Mesothelial cell of epicardium (in vitro differentiated cells): ENCODE measurements at regions not wholly inside any gene's neighbourhood (a gene's known extent, or its start where the extent isn't known, plus 50 kb on each side); places are given as distances from the start of the nearest gene placed in this dataset.

Experiments used
- DNase-seq, 2 experiments: peaks; one replicate each; pipeline ENCODE4 v3.0.0; 2021; ENCODE audit warnings: low spot score in 2 of 2; ENCODE audit not compliant: unreplicated experiment in 2 of 2
- H3K27ac Mint-ChIP-seq: 2 replicates; pipeline ENCODE4 v1.8.0; 2021; ENCODE audit warnings: mixed read lengths
- H3K27me3 Mint-ChIP-seq: 2 replicates; pipeline ENCODE4 v1.8.0; 2021; ENCODE audit warnings: low read depth, mixed read lengths
- H3K36me3 Mint-ChIP-seq: 2 replicates; pipeline ENCODE4 v1.8.0; 2021; ENCODE audit warnings: mixed read lengths
- H3K4me1 Mint-ChIP-seq: 2 replicates; pipeline ENCODE4 v1.8.0; 2021; ENCODE audit warnings: mixed read lengths
- H3K4me3 Mint-ChIP-seq: 2 replicates; pipeline ENCODE4 v1.8.0; 2021; ENCODE audit warnings: mild to moderate bottlenecking, moderate library complexity, mixed read lengths
- H3K9me3 Mint-ChIP-seq: 2 replicates; pipeline ENCODE4 v1.8.0; 2021; ENCODE audit warnings: mixed read lengths
- TF ChIP-seq, protein P1 (sequence below): fragments of 200-600 bp; sonication (generic); IDR thresholded peaks from one replicate; pipeline ENCODE4 v1.5.0; 2021; ENCODE audit warnings: antibody characterized with exemption; ENCODE audit not compliant: unreplicated experiment

DNA sequence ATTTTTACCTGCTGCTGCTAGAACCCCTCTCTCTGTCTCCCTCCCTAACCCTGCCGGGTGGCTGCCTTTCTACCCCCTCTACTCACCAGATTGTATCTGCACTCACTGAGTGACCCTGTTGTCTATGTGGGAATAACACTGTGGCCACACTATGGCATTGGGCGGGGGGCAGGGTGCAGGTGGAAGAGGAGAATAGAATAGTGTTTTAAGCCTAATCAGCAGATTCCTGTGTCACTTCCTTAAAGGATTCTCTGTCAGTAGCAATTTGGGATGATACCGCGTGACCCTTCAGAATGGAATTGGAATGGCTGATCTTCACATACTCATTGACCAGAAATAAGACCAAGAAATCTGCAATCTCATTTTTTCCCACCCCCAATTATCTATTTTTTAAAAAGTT is 67.1 kb upstream of the ANKRD1 start:
- Mint-ChIP-seq H3K4me1 (no peaks in the 10 kb centered on the region), H3K4me3 (no peak overlapping the region), H3K27me3 (peaks cover 2% of the 10 kb centered on the region), H3K9me3 (no peaks in the 10 kb centered on the region), H3K36me3 (no peaks in the 10 kb centered on the region), H3K27ac (no peak overlapping the region)
- DNase-seq: no peak
- TF ChIP-seq, protein P1, sequence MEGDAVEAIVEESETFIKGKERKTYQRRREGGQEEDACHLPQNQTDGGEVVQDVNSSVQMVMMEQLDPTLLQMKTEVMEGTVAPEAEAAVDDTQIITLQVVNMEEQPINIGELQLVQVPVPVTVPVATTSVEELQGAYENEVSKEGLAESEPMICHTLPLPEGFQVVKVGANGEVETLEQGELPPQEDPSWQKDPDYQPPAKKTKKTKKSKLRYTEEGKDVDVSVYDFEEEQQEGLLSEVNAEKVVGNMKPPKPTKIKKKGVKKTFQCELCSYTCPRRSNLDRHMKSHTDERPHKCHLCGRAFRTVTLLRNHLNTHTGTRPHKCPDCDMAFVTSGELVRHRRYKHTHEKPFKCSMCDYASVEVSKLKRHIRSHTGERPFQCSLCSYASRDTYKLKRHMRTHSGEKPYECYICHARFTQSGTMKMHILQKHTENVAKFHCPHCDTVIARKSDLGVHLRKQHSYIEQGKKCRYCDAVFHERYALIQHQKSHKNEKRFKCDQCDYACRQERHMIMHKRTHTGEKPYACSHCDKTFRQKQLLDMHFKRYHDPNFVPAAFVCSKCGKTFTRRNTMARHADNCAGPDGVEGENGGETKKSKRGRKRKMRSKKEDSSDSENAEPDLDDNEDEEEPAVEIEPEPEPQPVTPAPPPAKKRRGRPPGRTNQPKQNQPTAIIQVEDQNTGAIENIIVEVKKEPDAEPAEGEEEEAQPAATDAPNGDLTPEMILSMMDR: no peak

DNA sequence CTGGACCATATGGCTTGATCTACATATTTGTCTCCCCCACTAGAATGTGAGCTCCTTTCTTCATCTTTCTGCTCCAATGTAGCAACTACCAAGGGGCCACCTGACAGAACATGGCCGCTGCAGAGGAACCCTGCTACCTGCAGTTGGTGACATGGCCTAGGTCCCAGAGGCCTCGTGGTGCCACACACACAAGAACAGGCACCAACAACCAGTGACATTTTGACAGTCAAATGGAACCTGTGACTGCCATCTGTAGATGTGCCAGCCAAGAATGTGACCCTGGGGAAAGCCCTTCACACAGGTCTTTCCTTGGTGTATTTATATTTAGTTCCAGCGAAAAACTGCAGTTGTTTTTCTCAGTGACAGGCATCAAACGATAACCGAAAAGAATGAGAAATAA is 67.9 kb upstream of the ANKRD1 start:
- TF ChIP-seq, protein P1: no peak
- Mint-ChIP-seq H3K36me3 (no peaks in the 10 kb centered on the region), H3K4me1 (no peaks in the 10 kb centered on the region), H3K27ac (no peak overlapping the region), H3K9me3 (no peaks in the 10 kb centered on the region), H3K27me3 (peaks cover 2% of the 10 kb centered on the region), H3K4me3 (no peak overlapping the region)
- no peak for DNase-seq

DNA sequence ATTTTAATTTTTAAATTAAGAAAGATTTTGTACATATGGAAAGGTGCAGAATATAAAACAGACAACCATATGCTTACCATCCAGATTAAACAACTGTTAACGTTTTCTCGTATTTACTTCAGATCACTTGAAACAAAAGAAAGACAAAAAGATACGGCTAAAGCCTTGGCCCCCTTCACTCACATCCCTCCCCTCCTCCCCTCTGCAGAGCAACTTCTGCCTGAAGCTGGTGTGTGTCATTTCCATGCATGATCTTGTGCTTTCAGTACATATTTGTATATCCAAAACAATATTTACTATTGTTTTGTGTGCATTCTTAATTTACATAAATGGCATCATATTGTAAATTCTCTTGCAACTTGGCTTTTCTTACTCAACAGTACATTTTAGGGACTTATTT is 68.5 kb upstream of the ANKRD1 start:
- no peak overlapping the region for H3K27ac Mint-ChIP-seq
- H3K4me1 Mint-ChIP-seq: no peaks in the 10 kb centered on the region
- no peaks in the 10 kb centered on the region for H3K36me3 Mint-ChIP-seq
- TF ChIP-seq, protein P1: no peak
- no peaks in the 10 kb centered on the region for H3K27me3 Mint-ChIP-seq
- no peak for DNase-seq
- no peak overlapping the region for H3K4me3 Mint-ChIP-seq
- no peaks in the 10 kb centered on the region for H3K9me3 Mint-ChIP-seq

DNA sequence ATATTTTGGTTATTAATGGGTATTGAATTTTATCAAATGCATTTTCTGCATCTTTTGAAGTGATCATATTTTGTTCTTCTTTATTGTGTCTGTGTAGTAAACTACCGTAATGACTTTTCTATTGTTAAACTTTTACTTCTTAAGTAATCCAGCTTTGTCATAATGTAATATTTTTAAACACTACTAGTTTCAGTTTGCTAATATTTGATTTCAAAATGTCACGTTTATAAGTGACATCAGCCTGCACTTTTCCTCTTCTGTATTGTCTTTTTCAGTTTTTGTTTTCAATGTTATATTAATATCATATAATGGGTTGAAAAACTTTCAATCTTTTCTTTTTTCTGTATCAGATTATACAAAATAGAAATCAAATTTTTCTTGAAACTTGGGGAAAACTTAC is 71.6 kb upstream of the ANKRD1 start:
- Mint-ChIP-seq H3K4me3 (no peak overlapping the region), H3K4me1 (no peaks in the 10 kb centered on the region), H3K36me3 (no peaks in the 10 kb centered on the region), H3K9me3 (no peaks in the 10 kb centered on the region), H3K27ac (no peak overlapping the region), H3K27me3 (no peaks in the 10 kb centered on the region)
- no peak for DNase-seq
- TF ChIP-seq, protein P1: no peak

DNA sequence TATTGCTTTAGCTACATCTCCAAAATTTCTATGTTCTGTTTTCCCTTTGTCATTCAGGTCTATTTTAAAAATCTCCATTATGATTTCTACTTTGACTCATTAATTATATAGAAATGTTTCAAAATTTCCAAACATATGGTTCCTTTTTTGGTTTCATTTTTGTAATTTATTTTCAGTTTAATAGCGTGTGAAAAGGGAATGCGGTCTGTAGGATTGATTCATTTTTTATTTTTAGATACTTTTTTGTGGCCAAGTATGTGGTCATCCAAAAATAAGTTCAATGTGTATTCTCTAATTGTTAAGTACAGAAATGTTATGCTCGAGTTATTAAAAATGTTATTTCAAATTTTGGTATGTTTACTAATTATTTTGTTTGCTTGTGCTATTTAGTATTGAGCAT is 72.5 kb upstream of the ANKRD1 start:
- H3K4me1 Mint-ChIP-seq: no peaks in the 10 kb centered on the region
- TF ChIP-seq, protein P1: no peak
- H3K4me3 Mint-ChIP-seq: no peak overlapping the region
- no peaks in the 10 kb centered on the region for H3K9me3 Mint-ChIP-seq
- H3K27me3 Mint-ChIP-seq: no peaks in the 10 kb centered on the region
- no peaks in the 10 kb centered on the region for H3K36me3 Mint-ChIP-seq
- no peak overlapping the region for H3K27ac Mint-ChIP-seq
- DNase-seq: no peak

DNA sequence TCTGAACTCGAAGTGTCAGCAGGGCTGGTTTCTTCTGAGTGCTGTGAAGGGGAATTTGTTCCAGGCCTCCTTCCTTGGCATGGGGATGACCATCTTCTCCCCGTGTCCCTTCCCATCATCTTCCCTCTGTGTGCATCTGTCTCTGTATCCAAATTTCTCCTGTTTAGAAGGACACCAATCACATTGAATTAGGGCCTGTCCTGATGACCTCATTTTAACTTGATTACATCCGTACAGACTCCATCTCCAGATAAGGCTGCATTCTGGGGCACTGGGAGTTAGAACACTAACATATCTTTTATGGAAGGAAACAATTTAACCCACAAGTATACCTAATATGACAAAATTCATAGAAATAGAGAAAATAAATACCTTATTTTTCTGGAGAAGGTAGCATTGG is 76.8 kb upstream of the ANKRD1 start:
- TF ChIP-seq, protein P1: no peak
- no peak overlapping the region for H3K27ac Mint-ChIP-seq
- no peak overlapping the region for H3K4me3 Mint-ChIP-seq
- H3K36me3 Mint-ChIP-seq: no peaks in the 10 kb centered on the region
- H3K27me3 Mint-ChIP-seq: no peaks in the 10 kb centered on the region
- DNase-seq: no peak
- H3K4me1 Mint-ChIP-seq: no peaks in the 10 kb centered on the region
- H3K9me3 Mint-ChIP-seq: no peaks in the 10 kb centered on the region
